ENCODE measurements at regions not wholly inside any gene's neighbourhood (a gene's known extent, or its start where the extent isn't known, plus 50 kb on each side); places are given as distances from the start of the nearest gene placed in this dataset.

- TF ChIP-seq TFE3 (CRISPR knock-in tag; IDR thresholded peaks at IDR 0.05) (no peak), MXI1 (IDR thresholded peaks at IDR 0.05; ENCODE audit: borderline replicate concordance, low read depth, low read length) (no peak), REST (IDR thresholded peaks at IDR 0.05; ENCODE audit: borderline replicate concordance in 1 of 2, low read depth in 1 of 2, low read length in 2 of 2) (no peak), EP300 (IDR thresholded peaks at IDR 0.05; ENCODE audit: low read depth in 2 of 2, low read length in 2 of 2) (no peak), EP300 (CRISPR knock-in tag; IDR thresholded peaks at IDR 0.05; ENCODE audit: borderline replicate concordance) (no peak), CEBPG (CRISPR knock-in tag; IDR thresholded peaks at IDR 0.05) (no peak)
Observed at GRCh38 chr15:77905301-77905920, 172.1 kb downstream of the TBC1D2B start.
